ENCODE measurements at regions not wholly inside any gene's neighbourhood (a gene's known extent, or its start where the extent isn't known, plus 50 kb on each side); places are given as distances from the start of the nearest gene placed in this dataset.

GRCh38 chr1:218526198-218526580, 181.1 kb downstream of the TGFB2 start:
- DNase-seq = no peak

GRCh38 chr1:218527737-218528136, 182.6 kb downstream of the TGFB2 start:
- no peak for DNase-seq

- peak; percentile 46 for DNase-seq
Measured at GRCh38 chr1:218529646-218530300, 184.6 kb downstream of the TGFB2 start.

- DNase-seq = no peak
Measured at GRCh38 chr1:218531936-218532335, 186.8 kb downstream of the TGFB2 start.

GRCh38 chr1:218536296-218536986, 191.3 kb downstream of the TGFB2 start:
- no peak for DNase-seq

- DNase-seq = no peak
Measured at GRCh38 chr1:218537122-218537913, 192.2 kb downstream of the TGFB2 start.

- no peak for DNase-seq
Measured at GRCh38 chr1:218538341-218538740, 193.2 kb downstream of the TGFB2 start.

GRCh38 chr1:218546314-218546713, 201.2 kb downstream of the TGFB2 start:
- no peak for DNase-seq

GRCh38 chr1:218547957-218548730, 203.0 kb downstream of the TGFB2 start:
- DNase-seq = no peak

- DNase-seq = no peak
Measured at GRCh38 chr1:218548764-218549163, 203.6 kb downstream of the TGFB2 start.

- no peak for DNase-seq
Measured at GRCh38 chr1:218553197-218553596, 208.1 kb downstream of the TGFB2 start.

GRCh38 chr1:218556016-218556415, 210.9 kb downstream of the TGFB2 start:
- no peak for DNase-seq

- DNase-seq = peak; percentile 89
Measured at GRCh38 chr1:218557731-218558130, 212.6 kb downstream of the TGFB2 start.

GRCh38 chr1:218558271-218558810, 213.2 kb downstream of the TGFB2 start:
- DNase-seq = no peak

GRCh38 chr1:218565377-218565776, 220.2 kb downstream of the TGFB2 start:
- DNase-seq = no peak

- DNase-seq = no peak
Measured at GRCh38 chr1:218568962-218569550, 223.9 kb downstream of the TGFB2 start.

- DNase-seq = no peak
Measured at GRCh38 chr1:218570456-218570855, 225.3 kb downstream of the TGFB2 start.

GRCh38 chr1:218571491-218571890, 226.4 kb downstream of the TGFB2 start:
- DNase-seq = no peak

GRCh38 chr1:218572050-218572449, 226.9 kb downstream of the TGFB2 start:
- peak; percentile 38 for DNase-seq

- DNase-seq = peak; percentile 30
Measured at GRCh38 chr1:218573925-218574324, 228.8 kb downstream of the TGFB2 start.

- DNase-seq = no peak
Measured at GRCh38 chr1:218575079-218575478, 229.9 kb downstream of the TGFB2 start.

- DNase-seq = no peak
Measured at GRCh38 chr1:218575856-218576255, 230.7 kb downstream of the TGFB2 start.

Data from tongue (tissue), 1 donor.